Upper lobe of left lung (tissue), 4 donors: ENCODE measurements at regions not wholly inside any gene's neighbourhood (a gene's known extent, or its start where the extent isn't known, plus 50 kb on each side); places are given as distances from the start of the nearest gene placed in this dataset.

ENCODE experiments used
- EP300 ChIP-seq, 4 donors: sonication (generic); formaldehyde crosslinking; IDR thresholded peaks; one replicate each; pipeline ENCODE4 v1.5.1; 2017; ENCODE audit warnings: antibody characterized with exemption in 4 of 4, control low read depth in 2 of 4
- POLR2A ChIP-seq, 4 donors: fragments of 450-650 bp; IDR thresholded peaks; one replicate each; pipeline ENCODE4 v1.5.1; 2016 to 2017; ENCODE audit warnings: antibody characterized with exemption in 4 of 4, mild to moderate bottlenecking in 2 of 4
- POLR2AphosphoS5 ChIP-seq, 2 donors: sonication (generic); formaldehyde crosslinking; IDR thresholded peaks; one replicate each; pipeline ENCODE4 v1.5.1; 2017; ENCODE audit warnings: antibody characterized with exemption in 2 of 2
- TF ChIP-seq, protein P1 (sequence below), 6 experiments: fragments of 450-650 bp in 4 of 6; fragments of 200-600 bp in 2 of 6; sonication (generic) in 2 of 6; IDR thresholded peaks; one replicate each; pipeline ENCODE4 v1.5.1; 2016 to 2019; ENCODE audit warnings: antibody characterized with exemption in 6 of 6

- TF ChIP-seq, protein P1, sequence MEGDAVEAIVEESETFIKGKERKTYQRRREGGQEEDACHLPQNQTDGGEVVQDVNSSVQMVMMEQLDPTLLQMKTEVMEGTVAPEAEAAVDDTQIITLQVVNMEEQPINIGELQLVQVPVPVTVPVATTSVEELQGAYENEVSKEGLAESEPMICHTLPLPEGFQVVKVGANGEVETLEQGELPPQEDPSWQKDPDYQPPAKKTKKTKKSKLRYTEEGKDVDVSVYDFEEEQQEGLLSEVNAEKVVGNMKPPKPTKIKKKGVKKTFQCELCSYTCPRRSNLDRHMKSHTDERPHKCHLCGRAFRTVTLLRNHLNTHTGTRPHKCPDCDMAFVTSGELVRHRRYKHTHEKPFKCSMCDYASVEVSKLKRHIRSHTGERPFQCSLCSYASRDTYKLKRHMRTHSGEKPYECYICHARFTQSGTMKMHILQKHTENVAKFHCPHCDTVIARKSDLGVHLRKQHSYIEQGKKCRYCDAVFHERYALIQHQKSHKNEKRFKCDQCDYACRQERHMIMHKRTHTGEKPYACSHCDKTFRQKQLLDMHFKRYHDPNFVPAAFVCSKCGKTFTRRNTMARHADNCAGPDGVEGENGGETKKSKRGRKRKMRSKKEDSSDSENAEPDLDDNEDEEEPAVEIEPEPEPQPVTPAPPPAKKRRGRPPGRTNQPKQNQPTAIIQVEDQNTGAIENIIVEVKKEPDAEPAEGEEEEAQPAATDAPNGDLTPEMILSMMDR (IDR thresholded peaks at IDR 0.05) = no peak
- no peak for TF ChIP-seq EP300 (IDR thresholded peaks at IDR 0.05)
- TF ChIP-seq POLR2A (IDR thresholded peaks at IDR 0.05) = no peak
- no peak for TF ChIP-seq POLR2AphosphoS5 (IDR thresholded peaks at IDR 0.05)
Observed at GRCh38 chr2:8031370-8031769, 650.5 kb upstream of the ID2 start.
